H1 (cell line): ENCODE measurements at regions not wholly inside any gene's neighbourhood (a gene's known extent, or its start where the extent isn't known, plus 50 kb on each side); places are given as distances from the start of the nearest gene placed in this dataset.

Experiments
- CTCF ChIA-PET: fragments of 300-600 bp; sonication (Branson Sonifier 250); formaldehyde crosslinking; loops from one replicate; lab custom pipeline; 2021; ENCODE audit not compliant: partially characterized antibody; lab: Charles Lee
- POLR2A ChIA-PET: fragments of 300-600 bp; sonication (Branson Sonifier 250); formaldehyde crosslinking; loops from one replicate; lab custom pipeline; 2021; ENCODE audit warnings: inconsistent platforms; ENCODE audit not compliant: partially characterized antibody; lab: Charles Lee
- DNase-seq, 2 experiments: peaks; one replicate each; pipeline versions ENCODE4 v3.0.0 to v3.0.0-alpha.2; 2010 to 2022; ENCODE audit warnings: low spot score in 2 of 2, low read depth in 1 of 2, mixed read lengths in 1 of 2
- FAIRE-seq: peaks from 2 replicates; lab custom pipeline; 2011; peaks lifted over from hg19 to GRCh38; lab: Jason Lieb, UNC
- H2AFZ ChIP-seq: 2 replicates; pipeline ENCODE4 v1.8.1; 2012; ENCODE audit warnings: low read length, inconsistent platforms
- H2AK5ac ChIP-seq: 2 replicates; pipeline ENCODE4 v1.6.1; 2013; ENCODE audit warnings: low read depth, low read length
- H2BK120ac ChIP-seq: replicated peaks from 2 replicates; pipeline ENCODE3; 2013; ENCODE audit warnings: low read depth, low read length, inconsistent platforms
- H2BK12ac ChIP-seq: 2 replicates; pipeline ENCODE4 v1.6.1; 2013; ENCODE audit warnings: low read depth, low read length
- H2BK15ac ChIP-seq: 2 replicates; pipeline ENCODE4 v1.6.1; 2013; ENCODE audit warnings: low read length
- H2BK20ac ChIP-seq: 2 replicates; pipeline ENCODE4 v1.6.1; 2013; ENCODE audit warnings: low read length
- H2BK5ac ChIP-seq: 2 replicates; pipeline ENCODE4 v1.6.1; 2013; ENCODE audit warnings: low read depth, low read length
- H3K14ac ChIP-seq: 2 replicates; pipeline ENCODE4 v1.6.1; 2013; ENCODE audit warnings: inconsistent platforms; ENCODE audit not compliant: insufficient read length
- H3K18ac ChIP-seq: 2 replicates; pipeline ENCODE4 v1.6.1; 2013; ENCODE audit warnings: low read length; ENCODE audit errors: extremely low read depth
- H3K23ac ChIP-seq: 2 replicates; pipeline ENCODE4 v1.6.1; 2013; ENCODE audit warnings: inconsistent platforms; ENCODE audit not compliant: insufficient read length
- H3K23me2 ChIP-seq: 2 replicates; pipeline ENCODE4 v1.6.1; 2013; ENCODE audit warnings: low read depth, low read length
- H3K27ac ChIP-seq: 2 replicates; pipeline ENCODE4 v1.6.1; 2011; ENCODE audit warnings: low read depth, low read length, inconsistent platforms
- H3K27me3 ChIP-seq, 4 experiments: replicated peaks in 1 of 4; 1 replicate in 1 of 4; 2 replicates in 3 of 4; pipeline versions ENCODE4 v1.6.1 to v1.8.1; 2011 to 2013; ENCODE audit warnings: low read length in 3 of 4, mild to moderate bottlenecking in 3 of 4, inconsistent platforms in 2 of 4, mixed read lengths in 2 of 4, moderate library complexity in 1 of 4; ENCODE audit not compliant: control insufficient read depth in 3 of 4, insufficient read depth in 3 of 4; ENCODE audit errors: extremely low read depth in 1 of 4
- H3K36me3 ChIP-seq, 4 experiments: 2 replicates each; pipeline versions ENCODE4 v1.6.1 to v1.8.1; 2011 to 2013; ENCODE audit warnings: mild to moderate bottlenecking in 4 of 4, low read length in 3 of 4, moderate library complexity in 2 of 4, control low read depth in 1 of 4, inconsistent platforms in 1 of 4; ENCODE audit not compliant: insufficient read depth in 4 of 4, control insufficient read depth in 2 of 4
- H3K4ac ChIP-seq: replicated peaks from 2 replicates; pipeline ENCODE3; 2013; ENCODE audit warnings: low read length, low read depth, mixed read lengths, inconsistent platforms; ENCODE audit not compliant: insufficient read length
- H3K4me1 ChIP-seq, 4 experiments: replicated peaks in 1 of 4; 1 replicate in 1 of 4; 2 replicates in 3 of 4; pipeline versions ENCODE4 v1.6.1 to v1.8.1; 2011 to 2013; ENCODE audit warnings: low read length in 3 of 4, inconsistent platforms in 2 of 4, mixed read lengths in 1 of 4; ENCODE audit not compliant: insufficient read depth in 4 of 4, control insufficient read depth in 3 of 4
- H3K4me2 ChIP-seq, 2 experiments: 2 replicates each; pipeline versions ENCODE4 v1.6.1 to v1.8.1; 2011 to 2013; ENCODE audit warnings: low read depth in 2 of 2, low read length in 2 of 2, control low read depth in 1 of 2, inconsistent platforms in 1 of 2, mild to moderate bottlenecking in 1 of 2; ENCODE audit not compliant: insufficient read depth in 1 of 2
- H3K4me3 ChIP-seq, 4 experiments: fragments of 200-600, 300-600 bp in 1 of 4; sonication (generic), shearing (Covaris generic), sonication (Bioruptor Twin) in 1 of 4; 2 replicates each; pipeline versions ENCODE4 v1.5.1 to v1.8.1; 2011 to 2016; ENCODE audit warnings: low read length in 4 of 4, low read depth in 3 of 4, control low read depth in 2 of 4, inconsistent platforms in 2 of 4, mild to moderate bottlenecking in 2 of 4, mixed read lengths in 1 of 4, moderate library complexity in 1 of 4; ENCODE audit not compliant: insufficient read depth in 2 of 4; ENCODE audit errors: extremely low read depth in 1 of 4
- H3K56ac ChIP-seq: replicated peaks from 2 replicates; pipeline ENCODE3; 2013; ENCODE audit warnings: low read depth, mild to moderate bottlenecking, mixed read lengths, low read length, inconsistent platforms; ENCODE audit not compliant: insufficient read length
- H3K79me1 ChIP-seq: 2 replicates; pipeline ENCODE4 v1.6.1; 2013; ENCODE audit warnings: low read depth, low read length, control low read depth
- H3K79me2 ChIP-seq, 2 experiments: 2 replicates each; pipeline versions ENCODE4 v1.6.1 to v1.8.1; 2012 to 2013; ENCODE audit warnings: low read length in 2 of 2, mild to moderate bottlenecking in 2 of 2, inconsistent platforms in 1 of 2; ENCODE audit not compliant: insufficient read depth in 2 of 2, control insufficient read depth in 1 of 2
- H3K9ac ChIP-seq, 4 experiments: replicated peaks in 1 of 4; 1 replicate in 1 of 4; 2 replicates in 3 of 4; pipeline versions ENCODE4 v1.6.1 to v1.8.1; 2011 to 2013; ENCODE audit warnings: low read depth in 3 of 4, low read length in 3 of 4, control low read depth in 2 of 4, mild to moderate bottlenecking in 2 of 4, moderate library complexity in 2 of 4, inconsistent platforms in 1 of 4; ENCODE audit errors: extremely low read depth in 1 of 4
- H3K9me3 ChIP-seq, 2 experiments: 2 replicates each; pipeline versions ENCODE4 v1.6.1 to v1.8.1; 2012 to 2013; ENCODE audit warnings: mild to moderate bottlenecking in 2 of 2, moderate library complexity in 2 of 2, control low read depth in 1 of 2, inconsistent platforms in 1 of 2, low read depth in 1 of 2, low read length in 1 of 2, mixed read lengths in 1 of 2; ENCODE audit not compliant: insufficient read depth in 2 of 2
- H4K20me1 ChIP-seq, 2 experiments: replicated peaks in 1 of 2; 2 replicates each; pipeline versions ENCODE3 to v1.8.1; 2011 to 2013; ENCODE audit warnings: inconsistent platforms in 2 of 2, low read length in 2 of 2, mild to moderate bottlenecking in 1 of 2; ENCODE audit not compliant: insufficient read depth in 2 of 2, control insufficient read depth in 1 of 2
- H4K5ac ChIP-seq: 2 replicates; pipeline ENCODE4 v1.6.1; 2013; ENCODE audit warnings: low read length, low read depth, mixed read lengths, inconsistent platforms; ENCODE audit not compliant: insufficient read length
- H4K8ac ChIP-seq: 2 replicates; pipeline ENCODE4 v1.8.0; 2013; ENCODE audit warnings: mild to moderate bottlenecking, moderate library complexity, low read length, inconsistent platforms; ENCODE audit not compliant: insufficient read depth; ENCODE audit errors: extremely low read depth
- H4K91ac ChIP-seq: replicated peaks from 2 replicates; pipeline ENCODE3; 2013; ENCODE audit warnings: low read length, mixed read lengths, inconsistent platforms; ENCODE audit not compliant: insufficient read length
- ATF3 ChIP-seq: IDR thresholded peaks from 2 replicates; pipeline ENCODE4 v1.6.1; 2011; ENCODE audit warnings: low read depth, mild to moderate bottlenecking, low read length; ENCODE audit not compliant: insufficient read depth
- CHD1 ChIP-seq: IDR thresholded peaks from 2 replicates; pipeline ENCODE4 v1.6.1; 2012; ENCODE audit warnings: low read depth, low read length, improper control_type of control experiment
- CTBP2 ChIP-seq: IDR thresholded peaks from 2 replicates; pipeline ENCODE4 v1.7.0; 2011; ENCODE audit warnings: borderline replicate concordance, mild to moderate bottlenecking, moderate library complexity, mixed read lengths, low read length; ENCODE audit not compliant: insufficient read depth, insufficient read length
- GABPA ChIP-seq: IDR thresholded peaks from 2 replicates; pipeline ENCODE4 v1.6.1; 2011; ENCODE audit warnings: mild to moderate bottlenecking, low read length, moderate library complexity, borderline replicate concordance; ENCODE audit not compliant: insufficient read depth
- PHF8 ChIP-seq: fragments of 200-600 bp; sonication (generic); conservative IDR thresholded peaks from 2 replicates; pipeline ENCODE4 v1.7.1; 2012; ENCODE audit warnings: low read depth, mild to moderate bottlenecking, inconsistent platforms, low read length, moderate library complexity
- RBBP5 ChIP-seq: IDR thresholded peaks from 2 replicates; pipeline ENCODE4 v1.7.1; 2012; ENCODE audit warnings: low read depth, mild to moderate bottlenecking, inconsistent platforms, low read length, moderate library complexity, borderline replicate concordance
- SAP30 ChIP-seq: fragments of 300-600 bp; sonication (generic); IDR thresholded peaks from 2 replicates; pipeline ENCODE4 v1.7.1; 2012; ENCODE audit warnings: low read length, moderate library complexity, mild to moderate bottlenecking, inconsistent platforms; ENCODE audit not compliant: insufficient read depth, insufficient replicate concordance
- SIN3A ChIP-seq, 2 experiments: IDR thresholded peaks in 1 of 2; conservative IDR thresholded peaks in 1 of 2; 2 replicates each; pipeline ENCODE4 v1.6.1; 2011 to 2012; ENCODE audit warnings: low read length in 2 of 2, improper control_type of control experiment in 1 of 2, low read depth in 1 of 2, mild to moderate bottlenecking in 1 of 2
- SIX5 ChIP-seq: IDR thresholded peaks from 2 replicates; pipeline ENCODE4 v1.6.1; 2011; ENCODE audit warnings: mild to moderate bottlenecking, low read depth, low read length
- ZNF274 ChIP-seq: IDR thresholded peaks from 2 replicates; pipeline ENCODE4 v1.7.0; 2012; ENCODE audit warnings: low read length, borderline replicate concordance; ENCODE audit errors: extremely low read depth
- WGBS, 2 experiments: shearing (Covaris generic) in 1 of 2; methylation state at CpG; one replicate each; pipeline versions ENCODE4 v1.1.6 to v1.1.7; 2013 to 2015; ENCODE audit warnings: low lambda C conversion rate in 2 of 2, mixed read lengths in 2 of 2, inconsistent platforms in 1 of 2, low coverage in 1 of 2, missing lambda C conversion rate in 1 of 2; ENCODE audit not compliant: insufficient replicate concordance in 2 of 2, insufficient coverage in 1 of 2, insufficient read length in 1 of 2; ENCODE audit errors: extremely low coverage in 1 of 2, missing lambda C conversion rate in 1 of 2; 5-methylcytosine and 5-hydroxymethylcytosine counted together

DNA sequence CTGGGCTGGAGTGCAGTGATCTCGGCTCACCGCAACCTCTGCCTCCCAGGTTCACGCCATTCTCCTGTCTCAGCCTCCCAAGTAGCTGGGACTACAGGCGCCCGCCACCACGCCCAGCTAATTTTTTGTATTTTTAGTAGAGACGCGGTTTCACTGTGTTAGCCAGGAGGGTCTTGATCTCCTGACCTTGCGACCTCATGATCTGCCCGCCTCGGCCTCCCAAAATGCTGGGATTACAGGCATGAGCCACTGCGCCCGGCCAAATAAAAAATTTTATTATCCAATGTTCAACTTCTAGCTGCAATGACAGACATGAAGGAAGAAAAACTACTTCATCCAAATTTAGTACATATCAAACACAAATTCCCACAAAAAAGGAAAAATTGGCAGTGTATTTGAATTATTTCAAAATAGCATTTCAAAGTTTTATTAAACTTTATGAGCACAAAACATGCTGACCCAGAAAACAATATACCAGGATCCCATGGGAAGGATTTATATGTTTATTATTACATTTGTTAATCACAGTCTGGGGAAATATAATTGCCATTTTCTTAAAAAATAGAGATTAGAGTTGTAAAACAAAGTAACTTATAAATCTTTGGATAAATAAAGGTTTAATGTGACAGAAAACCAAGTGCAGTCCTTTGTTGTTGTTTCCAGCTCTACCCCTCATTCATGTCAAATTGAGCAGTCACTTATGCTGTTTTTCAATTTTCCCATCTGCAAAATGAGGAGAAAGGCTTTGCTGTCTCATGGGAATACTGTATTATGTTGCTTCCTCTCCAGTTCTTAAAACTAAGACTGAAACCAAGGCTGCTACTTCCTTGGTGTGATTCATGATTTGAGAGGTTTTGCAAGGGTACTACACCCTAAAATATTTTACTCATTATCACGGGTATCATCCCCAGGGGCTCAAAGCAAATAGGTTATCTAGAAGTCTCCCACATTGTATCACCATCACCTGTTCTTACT lies 155.2 kb upstream of the AVPR1A start:
- DNase-seq (no peak), FAIRE-seq (no peak)
- Histone ChIP-seq H3K9ac (no peak overlapping the region), H3K4me2 (no peak overlapping the region), H3K4me1 (peaks cover 0 to 3% (median under 1%) of the 10 kb centered on the region in 4 experiments; a peak in 2 of 7 replicates), H4K5ac (no peak overlapping the region), H3K14ac (no peak overlapping the region), H3K4me3 (no peak overlapping the region), H4K20me1 (no peaks in the 10 kb centered on the region), H3K18ac (no peak overlapping the region), H2BK5ac (no peak overlapping the region), H3K79me2 (no peaks in the 10 kb centered on the region), H3K27ac (no peak overlapping the region), H3K56ac (no peak overlapping the region), H3K36me3 (no peaks in the 10 kb centered on the region), H4K91ac (no peak overlapping the region), H2BK20ac (no peak overlapping the region), H3K23me2 (no peaks in the 10 kb centered on the region), H3K23ac (no peak overlapping the region), H4K8ac (no peak overlapping the region), H2AFZ (no peak overlapping the region), H2BK12ac (no peak overlapping the region), H3K9me3 (peaks cover 2 to 3% of the 10 kb centered on the region in 2 experiments; a peak in 2 of 4 replicates), H2BK15ac (no peak overlapping the region), H3K27me3 (no peaks in the 10 kb centered on the region), H3K79me1 (no peaks in the 10 kb centered on the region), H3K4ac (no peak overlapping the region), H2AK5ac (no peak overlapping the region), H2BK120ac (no peak overlapping the region)
- ChIA-PET POLR2A (no interaction called here), CTCF (interaction anchor here (1.0 to 1.3 kb wide), 2 partner anchors 17 to 22 kb away, joined by 3 to 4 read pairs; no protein-coding TSS in a partner anchor)
- 78% methylated on average over 14 of the region's 14 CpGs; no CpG with 5 or more reads in 1 of the 2 experiments for WGBS, 2 experiments
- no peak for TF ChIP-seq ZNF274
- TF ChIP-seq RBBP5, result no peak
- no peak for TF ChIP-seq GABPA
- TF ChIP-seq CTBP2, result no peak
- no peak for TF ChIP-seq ATF3
- TF ChIP-seq SIX5, result no peak
- no peak for TF ChIP-seq CHD1
- no peak for TF ChIP-seq PHF8
- no peak for TF ChIP-seq SAP30
- no peak for TF ChIP-seq SIN3A (conservative IDR thresholded peaks at IDR 0.05 in 1 of 2, IDR thresholded peaks at IDR 0.05 in 1 of 2; ENCODE audit: low read depth in 1 of 2, low read length in 2 of 2)
